IPS DF 6.9 (cell line): ENCODE measurements at regions not wholly inside any gene's neighbourhood (a gene's known extent, or its start where the extent isn't known, plus 50 kb on each side); places are given as distances from the start of the nearest gene placed in this dataset.

ENCODE experiments used
- DNase-seq: peaks from one replicate; pipeline ENCODE4 v3.0.0-alpha.2; 2013; ENCODE audit warnings: low read depth, low spot score
- H3K27ac ChIP-seq: one replicate; pipeline ENCODE4 v1.5.1; 2013; ENCODE audit warnings: low read length, control low read depth
- H3K27me3 ChIP-seq: 2 replicates; pipeline ENCODE4 v1.6.1; 2013; ENCODE audit warnings: mild to moderate bottlenecking, low read length; ENCODE audit not compliant: control insufficient read depth, insufficient read depth
- H3K36me3 ChIP-seq: 2 replicates; pipeline ENCODE4 v1.6.1; 2013; ENCODE audit warnings: low read length; ENCODE audit not compliant: control insufficient read depth, insufficient read depth
- H3K4me1 ChIP-seq: 2 replicates; pipeline ENCODE4 v1.6.1; 2013; ENCODE audit warnings: low read length; ENCODE audit not compliant: control insufficient read depth, insufficient read depth
- H3K4me3 ChIP-seq: 2 replicates; pipeline ENCODE4 v1.5.1; 2013; ENCODE audit warnings: mild to moderate bottlenecking, low read length
- H3K9me3 ChIP-seq: 2 replicates; pipeline ENCODE4 v1.6.1; 2013; ENCODE audit warnings: low read length, inconsistent platforms; ENCODE audit not compliant: control insufficient read depth, insufficient read depth
- WGBS: extraction: QIAGEN DNeasy Blood & Tissue Kit; methylation state at CpG from one replicate; pipeline ENCODE4 v1.1.7; 2013; ENCODE audit warnings: mixed read lengths, missing lambda C conversion rate; ENCODE audit not compliant: insufficient read length, insufficient coverage; 5-methylcytosine and 5-hydroxymethylcytosine counted together

GRCh38 chr18:52278191-52278590 lies 61.8 kb upstream of the DCC start:
- H3K36me3 ChIP-seq = no peaks in the 10 kb centered on the region
- no peak overlapping the region for H3K4me3 ChIP-seq
- no peak for DNase-seq
- H3K27ac ChIP-seq = no peak overlapping the region
- no CpG with 5 or more reads among the region's 2 CpGs for WGBS
- no peaks in the 10 kb centered on the region for H3K27me3 ChIP-seq
- H3K9me3 ChIP-seq = no peaks in the 10 kb centered on the region
- H3K4me1 ChIP-seq = 0 out of 2 replicates have a peak, but pooled peaks cover 1% of the 10 kb centered on the region

GRCh38 chr18:52280702-52281101 lies 59.3 kb upstream of the DCC start:
- H3K9me3 ChIP-seq = no peaks in the 10 kb centered on the region
- no peaks in the 10 kb centered on the region for H3K27me3 ChIP-seq
- no peak overlapping the region for H3K27ac ChIP-seq
- H3K4me3 ChIP-seq = no peak overlapping the region
- H3K4me1 ChIP-seq = no peaks in the 10 kb centered on the region
- no peak for DNase-seq
- no CpG with 5 or more reads among the region's 2 CpGs for WGBS
- H3K36me3 ChIP-seq = no peaks in the 10 kb centered on the region

- DNase-seq = no peak
- Histone ChIP-seq H3K4me1 (no peaks in the 10 kb centered on the region), H3K36me3 (no peaks in the 10 kb centered on the region), H3K4me3 (no peak overlapping the region), H3K9me3 (no peaks in the 10 kb centered on the region), H3K27me3 (no peaks in the 10 kb centered on the region), H3K27ac (no peak overlapping the region)
- no CpG with 5 or more reads among the region's 1 CpG for WGBS
These were observed 56.1 kb upstream of the DCC start for GRCh38 chr18:52283927-52284326.

GRCh38 chr18:52286675-52287074 lies 53.3 kb upstream of the DCC start:
- Histone ChIP-seq H3K9me3 (no peaks in the 10 kb centered on the region), H3K36me3 (no peaks in the 10 kb centered on the region), H3K4me3 (no peak overlapping the region), H3K27me3 (no peaks in the 10 kb centered on the region), H3K4me1 (no peaks in the 10 kb centered on the region), H3K27ac (no peak overlapping the region)
- WGBS = 100% methylated on average over 1 of the region's 6 CpGs
- no peak for DNase-seq

- Histone ChIP-seq H3K27me3 (no peaks in the 10 kb centered on the region), H3K4me3 (no peak overlapping the region), H3K27ac (no peak overlapping the region), H3K36me3 (no peaks in the 10 kb centered on the region), H3K9me3 (no peaks in the 10 kb centered on the region), H3K4me1 (no peaks in the 10 kb centered on the region)
- no CpG with 5 or more reads among the region's 1 CpG for WGBS
- DNase-seq = no peak
These were observed 52.8 kb upstream of the DCC start for GRCh38 chr18:52287151-52287550.

GRCh38 chr18:52288403-52289004 lies 51.5 kb upstream of the DCC start:
- no peak overlapping the region for H3K27ac ChIP-seq
- H3K4me3 ChIP-seq = no peak overlapping the region
- DNase-seq = peak; percentile 58
- H3K4me1 ChIP-seq = no peaks in the 10 kb centered on the region
- H3K36me3 ChIP-seq = no peaks in the 10 kb centered on the region
- H3K9me3 ChIP-seq = no peaks in the 10 kb centered on the region
- WGBS = no CpG with 5 or more reads among the region's 7 CpGs
- no peaks in the 10 kb centered on the region for H3K27me3 ChIP-seq

- H3K9me3 ChIP-seq = no peaks in the 10 kb centered on the region
- no peaks in the 10 kb centered on the region for H3K36me3 ChIP-seq
- no peak overlapping the region for H3K4me3 ChIP-seq
- H3K4me1 ChIP-seq = no peaks in the 10 kb centered on the region
- no peaks in the 10 kb centered on the region for H3K27me3 ChIP-seq
- WGBS = no CpG with 5 or more reads among the region's 1 CpG
- no peak for DNase-seq
- H3K27ac ChIP-seq = no peak overlapping the region
These were observed 50.6 kb upstream of the DCC start for GRCh38 chr18:52289392-52289791.
